C4-2B (cell line): ENCODE measurements at regions not wholly inside any gene's neighbourhood (a gene's known extent, or its start where the extent isn't known, plus 50 kb on each side); places are given as distances from the start of the nearest gene placed in this dataset.

ENCODE experiments used
- H3K27ac ChIP-seq: fragments of 450-650 bp; 2 replicates; pipeline ENCODE4 v1.5.1; 2017
- CTCF ChIP-seq: fragments of 450-650 bp; conservative IDR thresholded peaks from 2 replicates; pipeline ENCODE4 v1.5.1; 2017; ENCODE audit warnings: mild to moderate bottlenecking
- ZFX ChIP-seq: fragments of 450-650 bp; IDR thresholded peaks from 2 replicates; pipeline ENCODE4 v1.6.1; 2017

GRCh38 chr2:146771531-146771930 lies 1073.3 kb upstream of the ACVR2A start:
- TF ChIP-seq CTCF = no peak
- no peak for TF ChIP-seq ZFX
- H3K27ac ChIP-seq = no peak overlapping the region

- H3K27ac ChIP-seq = no peak overlapping the region
- no peak for TF ChIP-seq ZFX
- TF ChIP-seq CTCF = no peak
These were observed 1080.5 kb upstream of the ACVR2A start for GRCh38 chr2:146764301-146764700.

GRCh38 chr2:146762786-146763185 lies 1082.0 kb upstream of the ACVR2A start:
- TF ChIP-seq CTCF (no peak), ZFX (no peak)
- H3K27ac ChIP-seq = no peak overlapping the region

DNA sequence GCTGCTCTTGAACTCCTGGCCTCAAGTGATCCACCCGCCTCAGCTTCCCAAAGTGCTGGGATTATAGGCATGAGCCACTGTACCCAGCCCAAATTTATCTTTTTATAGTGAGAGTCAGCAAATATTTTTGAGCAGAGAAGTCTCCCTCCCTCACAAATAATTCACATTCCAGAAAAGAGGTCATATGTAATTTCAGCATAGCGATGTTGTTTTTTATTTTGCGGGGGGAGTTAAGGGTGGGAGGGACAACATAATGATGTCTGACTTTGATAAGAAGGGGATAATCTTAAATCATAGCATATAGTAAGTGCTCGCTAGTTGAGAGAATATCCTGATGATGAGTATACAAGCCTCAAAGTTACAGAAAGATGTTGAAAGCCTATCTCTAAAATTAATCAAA lies 1090.2 kb upstream of the ACVR2A start:
- no peak overlapping the region for H3K27ac ChIP-seq
- TF ChIP-seq ZFX (no peak), CTCF (no peak)

- no peak overlapping the region for H3K27ac ChIP-seq
- TF ChIP-seq ZFX (no peak), CTCF (no peak)
These were observed 1096.8 kb upstream of the ACVR2A start for GRCh38 chr2:146748046-146748445.

DNA sequence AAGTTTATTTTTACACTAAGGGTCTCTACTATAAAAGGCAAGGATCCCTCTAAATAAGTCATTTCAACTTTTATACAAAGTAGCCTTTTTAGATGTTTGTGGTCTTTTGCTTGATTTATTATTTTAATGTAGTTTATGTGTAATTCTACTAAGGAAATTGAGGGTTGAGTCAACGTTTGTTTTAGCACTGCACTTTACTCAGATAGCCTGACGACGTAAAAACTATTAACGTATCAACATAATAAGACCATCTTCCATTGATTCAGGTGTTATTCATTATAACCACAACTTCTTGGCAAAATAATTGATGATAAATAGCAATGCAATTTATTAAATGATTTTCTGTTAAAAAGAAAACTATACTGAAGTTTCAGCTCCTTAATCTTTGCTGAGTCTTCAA lies 1103.6 kb upstream of the ACVR2A start:
- TF ChIP-seq CTCF (no peak), ZFX (no peak)
- no peak overlapping the region for H3K27ac ChIP-seq

DNA sequence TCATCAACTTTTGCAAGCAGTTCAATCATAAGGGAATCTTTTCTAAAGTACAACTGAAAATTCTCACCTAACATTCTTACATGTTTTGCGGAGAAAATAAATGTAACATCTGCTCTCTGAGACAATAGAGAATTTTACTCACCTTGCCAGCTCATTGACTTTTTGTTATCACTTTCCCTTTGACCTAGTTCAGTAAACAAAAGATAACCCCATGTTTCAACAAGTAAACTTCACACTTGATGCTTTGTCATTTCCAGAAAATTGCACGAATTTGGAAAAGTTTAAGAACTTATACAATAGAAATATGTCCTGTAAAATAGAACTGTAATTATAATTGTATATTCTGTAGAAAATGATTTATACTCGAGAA lies 1110.0 kb upstream of the ACVR2A start:
- TF ChIP-seq ZFX (no peak), CTCF (no peak)
- no peak overlapping the region for H3K27ac ChIP-seq
